HG03159 (cell line): ENCODE measurements at regions not wholly inside any gene's neighbourhood (a gene's known extent, or its start where the extent isn't known, plus 50 kb on each side); places are given as distances from the start of the nearest gene placed in this dataset.
"Not testable (repeated sequence)": the region's sequence is repeated elsewhere in the genome, so short reads cannot be mapped to it uniquely, and the experiment has no call there.

Source experiments
- ATAC-seq: cut with Tn5 transposase; IDR thresholded peaks from one replicate; pipeline ENCODE4 v1.9.1; 2021; ENCODE audit warnings: mild to moderate bottlenecking, moderate library complexity; ENCODE audit not compliant: unreplicated experiment

GRCh38 chr17:36842231-36842819 lies 95.0 kb upstream of the LHX1 start:
- no peak for ATAC-seq

GRCh38 chr17:36842963-36843558 lies 94.2 kb upstream of the LHX1 start:
- ATAC-seq = no peak

DNA sequence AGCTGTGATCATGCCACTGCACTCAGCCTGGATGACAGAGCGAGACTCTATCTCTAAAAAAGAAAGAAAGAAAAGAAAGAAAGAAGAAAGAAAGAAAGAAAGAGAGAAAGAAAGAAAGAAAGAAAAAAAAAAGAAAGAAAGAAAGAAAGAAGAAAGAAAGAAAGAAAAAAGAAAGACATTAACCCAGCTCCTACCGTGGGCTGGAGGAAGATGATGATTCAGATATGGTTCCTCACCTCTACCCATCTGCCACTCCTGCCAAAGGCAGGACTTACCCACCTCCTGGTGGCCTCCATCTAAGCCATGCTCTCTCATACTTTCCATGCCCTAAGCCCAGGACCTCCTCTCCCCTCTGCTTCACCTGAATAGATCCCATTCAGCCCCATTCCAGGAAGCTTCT lies 93.3 kb upstream of the LHX1 start:
- no peak for ATAC-seq

DNA sequence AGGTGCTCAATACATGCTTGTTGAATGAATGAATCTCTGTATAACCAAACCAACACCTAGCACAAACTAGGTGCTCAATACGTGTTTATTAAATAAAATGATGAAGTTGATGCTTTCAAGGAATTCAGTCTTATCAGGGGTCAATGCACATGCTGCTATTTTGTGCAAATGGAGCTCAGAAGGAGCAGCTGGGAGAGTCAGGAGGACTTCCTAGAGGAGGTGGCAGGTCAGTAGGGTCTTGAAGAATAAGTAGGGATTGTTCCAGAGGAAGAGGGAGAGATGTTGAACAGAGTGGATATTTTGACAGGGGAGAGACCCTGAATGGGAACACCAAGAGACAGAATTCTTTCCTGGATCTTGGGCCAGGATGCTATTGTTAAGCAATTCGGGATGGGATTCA lies 92.7 kb upstream of the LHX1 start:
- no peak for ATAC-seq

- no peak for ATAC-seq
These were observed 91.4 kb upstream of the LHX1 start for GRCh38 chr17:36845916-36846315.

DNA sequence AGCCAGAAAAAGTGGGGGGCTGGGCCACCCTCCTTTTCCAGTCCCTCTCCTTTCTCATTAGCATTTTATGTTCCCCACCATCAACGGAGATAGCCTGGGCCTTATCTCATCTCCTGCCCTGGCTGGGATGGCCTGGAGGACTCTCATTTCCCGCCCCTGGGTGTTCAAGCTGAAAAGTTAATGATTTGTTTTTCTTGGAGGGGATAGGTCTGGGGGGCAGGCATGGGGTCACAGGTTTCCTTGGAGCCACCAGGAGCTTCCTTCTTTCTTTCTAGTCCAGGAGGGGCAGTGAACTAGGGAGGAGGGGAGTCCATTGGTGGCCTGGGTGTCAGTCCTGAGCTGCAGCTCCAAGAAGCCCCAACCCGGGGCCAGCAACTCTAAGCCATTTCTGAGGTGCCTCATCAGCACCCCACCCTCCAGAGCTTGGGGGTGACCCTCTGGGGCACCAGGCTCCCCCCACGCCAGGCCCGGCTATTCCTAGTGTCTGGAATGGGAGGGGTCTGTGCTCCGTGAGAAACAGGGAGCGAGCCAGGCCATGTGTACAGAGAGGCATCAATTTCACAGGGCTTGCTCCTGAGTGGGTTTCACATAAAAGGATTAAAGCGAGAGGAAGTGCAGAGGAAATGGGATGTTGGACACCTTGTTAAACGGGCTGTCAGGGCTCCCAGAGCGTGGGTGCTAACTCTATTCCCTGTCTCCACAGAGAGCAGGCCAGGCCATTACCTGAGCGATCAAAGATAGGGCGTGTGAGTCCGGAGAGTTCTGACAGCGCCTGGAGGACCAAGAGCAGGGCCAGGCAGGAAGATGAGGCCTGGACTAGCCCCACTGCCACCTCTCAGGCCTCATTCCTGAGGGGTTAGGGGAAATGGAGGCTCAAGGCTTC lies 90.6 kb upstream of the LHX1 start:
- no peak for ATAC-seq

- no peak for ATAC-seq
These were observed 89.0 kb upstream of the LHX1 start for GRCh38 chr17:36848008-36848902.

GRCh38 chr17:36849020-36849419 lies 88.3 kb upstream of the LHX1 start:
- ATAC-seq = not testable (repeated sequence)

- ATAC-seq = no peak
These were observed 87.4 kb upstream of the LHX1 start for GRCh38 chr17:36849871-36850348.

DNA sequence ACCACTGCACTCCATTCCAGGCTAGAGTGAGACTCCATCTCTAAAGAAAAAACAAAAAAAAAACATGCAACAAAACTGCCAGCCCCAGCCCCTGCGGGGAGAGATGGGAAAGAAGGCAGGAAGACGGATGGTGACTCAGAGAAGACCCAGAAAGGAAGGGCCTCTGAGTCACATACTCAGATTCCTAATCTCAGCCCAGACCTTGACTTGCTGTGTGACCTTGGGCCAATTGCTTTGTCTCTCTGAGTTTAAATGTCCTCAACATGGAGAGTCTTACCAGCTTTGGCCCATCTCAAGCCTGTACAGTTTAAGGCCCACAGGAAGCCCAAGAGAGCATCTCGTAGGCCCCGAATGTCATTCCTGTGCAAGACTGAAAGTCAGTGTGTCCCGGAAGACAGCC lies 86.5 kb upstream of the LHX1 start:
- no peak for ATAC-seq

DNA sequence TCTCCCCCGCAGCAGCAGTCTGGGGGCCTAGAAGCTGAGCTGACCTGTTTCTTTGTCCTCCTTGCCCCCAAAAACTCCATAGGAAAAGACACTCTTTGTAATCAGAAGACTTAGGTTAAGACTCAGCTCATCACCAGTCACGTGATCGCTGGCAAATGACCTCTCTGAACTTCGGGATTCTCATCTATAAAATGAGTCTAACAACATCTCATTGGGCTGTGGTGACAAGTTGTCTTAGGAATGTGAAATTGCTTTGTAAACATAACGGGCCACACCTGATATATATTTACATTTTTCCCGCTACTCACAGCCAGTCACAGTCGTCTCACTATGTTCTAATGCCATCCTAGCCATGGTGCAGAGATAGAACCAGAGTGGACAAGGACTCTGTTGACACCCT lies 86.0 kb upstream of the LHX1 start:
- no peak for ATAC-seq

GRCh38 chr17:36852478-36852877 lies 84.8 kb upstream of the LHX1 start:
- ATAC-seq = not testable (repeated sequence)

DNA sequence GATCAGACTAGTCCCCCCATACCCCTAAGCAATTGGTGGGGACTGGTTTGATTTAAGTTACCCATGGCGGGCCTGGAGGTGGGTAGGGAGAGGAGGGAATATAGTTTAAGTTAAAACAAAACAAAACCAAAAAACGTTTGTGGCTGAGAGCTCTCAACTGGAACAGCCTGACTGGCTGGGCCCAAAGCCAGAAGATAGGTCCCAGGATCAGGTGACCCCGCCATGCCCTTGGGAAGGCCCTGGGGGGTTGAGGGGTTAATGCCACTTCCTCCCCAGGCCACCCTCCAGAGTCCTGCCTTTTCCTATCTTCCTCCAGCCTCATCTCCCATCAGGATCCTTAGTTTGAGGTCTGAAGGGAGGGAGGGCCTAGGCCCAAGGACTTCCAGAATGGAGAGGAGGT lies 82.3 kb upstream of the LHX1 start:
- ATAC-seq = no peak

GRCh38 chr17:36855459-36855858 lies 81.8 kb upstream of the LHX1 start:
- no peak for ATAC-seq

- ATAC-seq = no peak
These were observed 81.1 kb upstream of the LHX1 start for GRCh38 chr17:36856222-36856621.

GRCh38 chr17:36856903-36857381 lies 80.3 kb upstream of the LHX1 start:
- no peak for ATAC-seq

GRCh38 chr17:36857698-36858097 lies 79.6 kb upstream of the LHX1 start:
- no peak for ATAC-seq

DNA sequence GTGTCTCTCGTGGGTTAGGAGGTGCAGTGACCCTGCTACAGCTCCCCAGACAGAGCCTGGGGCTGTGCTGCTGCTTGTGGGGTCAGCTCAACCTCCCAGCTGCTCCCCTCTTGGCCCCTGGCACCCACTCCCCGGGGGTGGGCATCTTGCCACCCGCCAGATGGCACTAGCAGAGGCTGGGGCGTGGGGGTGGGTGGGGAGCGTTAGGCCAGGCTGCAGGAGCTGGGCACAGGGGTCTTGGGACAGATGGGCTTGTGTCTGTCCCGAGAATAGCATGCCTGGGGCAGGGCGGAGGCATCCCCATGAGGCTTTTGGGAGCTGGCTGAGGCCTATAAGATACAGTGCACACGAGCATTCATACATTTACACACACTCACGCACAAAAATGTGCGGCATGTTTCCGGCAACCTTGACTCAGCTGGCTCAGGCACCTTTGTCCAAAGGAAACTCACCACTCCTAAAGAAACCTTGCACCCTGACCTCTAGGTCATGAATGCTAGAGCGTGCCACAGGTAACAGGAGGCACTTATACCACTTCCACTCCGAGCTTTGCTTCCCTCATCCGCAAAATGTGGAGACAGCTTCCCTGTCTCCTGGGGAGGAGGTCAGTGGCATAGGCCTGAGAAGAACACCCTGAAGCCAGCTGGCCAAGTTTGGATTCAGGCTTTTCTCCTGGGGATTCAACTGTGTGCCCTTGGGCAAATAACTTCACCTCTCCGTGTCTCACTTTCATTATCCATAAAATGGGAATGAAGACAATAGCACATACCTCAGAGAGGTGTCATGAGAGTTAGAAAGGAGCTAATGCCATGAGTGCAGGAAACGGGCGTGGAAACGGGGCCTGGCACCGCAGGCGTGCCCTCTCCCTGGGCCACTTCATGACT lies 78.9 kb upstream of the LHX1 start:
- ATAC-seq = no peak

DNA sequence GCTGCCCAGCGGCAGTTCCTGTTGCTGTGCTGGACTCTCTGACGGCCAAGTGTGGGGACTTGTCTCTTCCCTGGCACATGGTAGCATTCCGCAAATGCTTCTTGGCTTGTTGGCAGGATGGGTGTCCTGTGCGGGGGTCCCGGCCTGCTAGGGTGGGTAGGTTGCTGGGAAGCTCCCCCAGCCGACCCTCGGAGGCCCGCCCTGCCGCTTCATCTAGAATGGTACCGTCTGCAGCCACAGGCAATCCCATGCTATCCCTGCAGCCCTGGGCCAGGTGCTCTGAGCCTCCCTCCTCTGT lies 78.3 kb upstream of the LHX1 start:
- no peak for ATAC-seq

DNA sequence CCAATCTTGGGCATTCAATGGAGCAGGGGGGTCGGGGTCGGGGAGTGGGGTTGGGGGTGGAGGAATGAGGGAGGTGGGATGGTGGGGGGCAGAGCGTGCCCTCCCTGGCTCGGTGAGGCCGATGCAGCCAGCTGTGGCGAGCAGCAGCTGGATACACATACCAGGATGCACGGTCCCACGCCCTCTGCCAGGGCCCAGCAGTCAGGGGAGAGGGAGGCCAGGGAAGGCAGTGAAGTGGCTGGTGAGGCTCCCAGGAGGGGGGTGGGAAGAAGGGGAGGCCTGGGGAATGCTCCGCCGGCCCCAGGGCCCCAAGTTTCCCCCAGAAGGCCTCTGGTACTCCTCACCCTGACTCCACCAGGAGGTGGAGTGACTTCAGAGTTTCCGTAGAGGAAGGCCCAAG lies 77.6 kb upstream of the LHX1 start:
- ATAC-seq = no peak
